COLO668 (cell line): ENCODE measurements at regions not wholly inside any gene's neighbourhood (a gene's known extent, or its start where the extent isn't known, plus 50 kb on each side); places are given as distances from the start of the nearest gene placed in this dataset.
"Not testable (repeated sequence)": the region's sequence is repeated elsewhere in the genome, so short reads cannot be mapped to it uniquely, and the experiment has no call there.

Experiments
- DNase-seq: peaks from one replicate; lab custom pipeline; 2025; ENCODE audit not compliant: unreplicated experiment; lab: John Stamatoyannopoulos, UW

DNA sequence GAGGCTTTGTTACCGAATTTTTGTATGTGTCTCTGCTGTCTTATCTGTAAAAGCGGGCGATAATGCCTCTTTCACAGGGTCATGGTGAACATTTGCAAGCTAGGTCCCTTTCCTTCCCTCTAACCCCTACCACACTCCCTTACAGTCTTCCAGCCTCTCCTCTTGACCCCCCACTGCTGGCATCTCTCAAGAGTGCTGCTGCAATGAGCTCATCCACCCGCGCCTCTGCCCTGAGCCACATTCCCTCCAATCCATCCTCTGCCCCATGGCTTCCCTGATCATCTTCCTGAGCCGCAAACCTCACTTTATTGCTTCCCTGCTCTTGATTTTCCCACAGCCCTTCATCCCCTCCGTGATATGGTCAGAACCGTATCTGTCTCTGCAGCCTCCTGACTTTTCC, 343.6 kb downstream of the BCL11B start:
- DNase-seq = no peak

DNA sequence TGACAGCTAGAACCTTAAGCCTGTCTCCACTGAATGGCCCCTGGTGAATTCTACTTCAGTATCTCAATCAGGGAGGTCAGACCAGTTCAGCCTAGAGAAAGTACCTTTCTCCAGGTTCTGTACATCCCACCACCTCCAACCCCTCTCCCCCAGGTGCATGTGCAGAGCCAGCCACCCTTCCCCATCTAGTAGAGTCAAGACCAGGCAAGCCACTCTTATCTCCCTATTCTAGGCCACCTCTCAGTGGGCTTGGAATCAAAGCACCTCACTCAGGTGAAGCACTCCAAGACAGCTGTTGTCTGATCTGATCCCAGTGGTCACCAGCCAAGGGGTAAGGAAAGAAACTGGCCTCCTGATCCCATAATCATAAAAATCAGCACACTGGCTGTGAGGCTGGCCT, 340.9 kb downstream of the BCL11B start:
- no peak for DNase-seq

DNA sequence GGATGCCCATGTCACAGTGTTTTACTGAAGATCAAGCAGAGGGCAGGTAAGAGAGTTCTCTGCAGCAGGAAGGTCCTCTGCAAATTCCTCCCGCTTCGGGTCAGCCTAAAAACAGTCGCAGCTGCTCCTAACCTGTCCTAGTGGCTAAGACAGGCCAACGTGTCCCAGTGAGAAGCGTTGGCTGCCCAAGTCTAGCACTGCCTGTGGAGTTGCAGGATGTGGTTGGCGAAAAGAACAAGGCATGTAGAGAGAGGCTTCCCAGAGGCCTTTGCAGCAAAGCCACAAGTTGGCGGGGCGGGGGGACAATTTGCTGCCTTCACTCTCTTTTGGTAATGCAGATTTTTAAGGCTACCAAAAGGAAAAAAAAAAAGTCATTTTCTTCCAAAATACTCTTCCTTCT, 340.1 kb downstream of the BCL11B start:
- DNase-seq = no peak

DNA sequence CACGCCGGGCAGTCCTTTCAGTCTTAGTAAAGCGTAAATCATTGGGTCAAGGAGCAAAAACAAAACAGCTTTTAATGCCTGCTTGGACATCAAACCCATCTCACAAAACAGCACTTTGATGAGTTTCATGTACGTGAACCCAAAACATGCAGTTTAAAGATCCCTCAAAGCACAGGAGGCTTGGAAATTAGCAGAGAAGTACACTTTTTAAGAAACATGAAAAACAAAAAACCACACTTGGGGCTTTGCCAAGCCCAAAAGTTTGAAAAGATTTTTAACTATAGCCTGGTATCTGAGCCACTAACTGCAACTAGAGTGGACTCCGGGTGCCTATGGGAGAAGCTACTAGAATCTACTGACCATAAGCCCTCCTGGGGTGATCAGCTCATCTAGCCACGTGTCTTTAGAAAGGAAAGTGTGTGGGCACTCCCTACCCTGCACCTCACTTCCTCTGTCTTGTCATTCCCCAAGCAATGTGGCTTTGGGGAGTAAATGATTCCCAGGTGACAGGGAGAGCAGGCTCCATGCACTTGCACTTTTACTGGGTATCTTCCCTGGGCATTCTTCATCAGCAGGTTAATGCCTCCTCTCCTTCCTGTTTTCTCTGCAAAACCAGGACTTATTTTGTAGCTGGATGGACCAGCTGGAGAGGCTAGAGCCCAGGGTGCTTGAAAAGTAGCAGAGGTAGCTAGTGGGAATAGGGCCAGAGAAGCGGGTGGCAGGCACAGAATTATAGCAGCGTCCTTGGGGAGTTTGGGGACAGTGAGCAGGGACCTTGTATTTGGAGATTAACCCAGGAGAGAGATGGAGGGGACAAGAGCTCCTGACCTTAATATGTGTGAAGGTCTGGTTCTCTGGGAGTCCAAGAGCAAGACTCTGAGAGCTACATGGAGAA, 339.3 kb downstream of the BCL11B start:
- DNase-seq = no peak

DNA sequence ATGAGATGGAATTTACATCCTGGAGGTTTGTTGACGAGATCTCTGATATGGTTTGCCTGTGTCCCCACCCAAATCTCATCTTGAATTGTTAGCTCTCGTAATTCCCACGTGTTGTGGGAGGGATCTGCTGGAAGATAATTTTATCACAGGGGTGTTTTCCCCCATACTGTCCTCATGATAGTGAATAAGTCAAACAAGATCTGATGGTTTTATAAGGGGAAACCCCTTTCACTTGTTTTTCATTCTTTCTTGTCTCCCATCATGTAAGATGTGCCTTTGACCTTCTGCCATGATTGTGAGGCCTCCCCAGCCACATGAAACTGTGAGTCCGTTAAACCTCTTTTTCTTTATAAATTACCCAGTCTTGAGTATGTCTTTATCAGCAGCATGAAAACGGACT, 337.4 kb downstream of the BCL11B start:
- not testable (repeated sequence) for DNase-seq

DNA sequence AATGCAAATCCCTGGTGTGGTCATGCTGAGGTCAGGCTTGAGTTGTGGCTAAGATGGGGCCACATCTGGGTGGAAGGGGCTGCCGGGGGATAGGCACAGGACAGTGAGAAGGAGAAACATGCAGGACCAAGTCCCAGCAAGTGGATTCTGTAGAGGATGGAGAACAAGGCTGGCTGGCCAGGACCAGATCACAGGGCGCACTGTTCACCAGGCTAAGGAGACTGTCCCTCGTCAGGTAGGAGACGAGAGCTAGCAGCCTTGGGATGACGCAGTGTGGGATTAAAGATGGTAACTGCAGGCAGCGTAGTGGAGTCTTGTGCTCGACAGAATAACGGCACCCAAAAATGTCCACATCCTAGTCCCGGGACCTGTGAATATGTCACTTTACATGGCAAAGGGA, 336.1 kb downstream of the BCL11B start:
- DNase-seq = no peak

DNA sequence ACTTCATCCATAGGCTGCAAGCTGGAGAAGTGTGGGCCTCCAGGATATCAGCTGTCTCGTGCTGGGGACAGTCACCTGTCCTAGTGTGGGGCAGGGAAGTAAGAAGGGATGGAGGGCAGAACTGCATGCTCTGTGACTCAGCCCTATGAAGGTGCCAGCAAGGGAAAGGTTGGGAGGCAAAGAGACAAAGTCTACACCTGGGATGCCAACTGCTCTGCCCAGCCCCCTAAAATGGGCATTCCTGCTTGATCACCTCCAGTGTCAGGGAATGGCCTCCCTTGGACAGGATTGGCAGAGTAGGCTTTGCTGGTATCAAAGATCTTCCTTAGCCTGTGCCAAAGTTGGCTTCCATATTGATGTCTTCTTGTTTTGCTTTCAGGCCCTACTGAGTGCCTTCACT, 335.0 kb downstream of the BCL11B start:
- DNase-seq = no peak

DNA sequence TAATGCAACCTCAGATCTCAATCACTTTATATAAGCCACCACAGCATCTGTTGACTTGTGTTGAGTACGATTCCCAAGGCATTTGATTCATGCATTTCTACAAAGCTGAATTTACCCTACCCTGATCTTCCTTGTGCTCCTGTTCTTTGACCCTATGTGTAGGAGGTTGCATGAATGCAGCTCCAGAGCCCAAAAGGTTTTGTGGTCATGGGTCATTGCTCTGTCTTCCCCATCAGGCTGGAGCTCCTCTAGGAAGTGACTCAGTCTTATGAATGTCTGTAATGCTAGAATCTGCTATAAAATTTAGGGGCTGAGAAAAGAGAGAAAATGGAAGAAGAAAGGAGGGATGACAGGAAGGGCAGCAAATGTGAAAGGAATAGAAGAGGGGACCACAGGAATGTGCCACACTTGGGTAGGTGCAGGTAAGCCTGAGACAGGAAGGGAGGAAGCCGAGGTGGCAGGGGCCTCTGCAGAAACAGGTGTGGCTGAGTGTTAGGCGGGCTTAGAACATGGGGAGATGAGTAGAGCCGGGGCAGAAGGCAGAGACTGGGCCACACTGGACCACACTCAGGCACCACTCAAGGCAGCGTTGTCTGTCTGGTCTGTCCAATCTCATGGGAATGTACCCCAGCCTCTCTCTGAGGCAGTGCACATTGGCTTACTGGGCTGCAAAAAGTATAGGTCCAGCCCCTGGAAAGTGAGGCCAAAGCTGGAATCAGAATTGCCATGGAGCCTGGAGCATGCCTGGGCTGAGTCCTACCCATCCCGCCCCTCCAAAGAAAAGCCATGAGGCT, 334.1 kb downstream of the BCL11B start:
- no peak for DNase-seq

DNA sequence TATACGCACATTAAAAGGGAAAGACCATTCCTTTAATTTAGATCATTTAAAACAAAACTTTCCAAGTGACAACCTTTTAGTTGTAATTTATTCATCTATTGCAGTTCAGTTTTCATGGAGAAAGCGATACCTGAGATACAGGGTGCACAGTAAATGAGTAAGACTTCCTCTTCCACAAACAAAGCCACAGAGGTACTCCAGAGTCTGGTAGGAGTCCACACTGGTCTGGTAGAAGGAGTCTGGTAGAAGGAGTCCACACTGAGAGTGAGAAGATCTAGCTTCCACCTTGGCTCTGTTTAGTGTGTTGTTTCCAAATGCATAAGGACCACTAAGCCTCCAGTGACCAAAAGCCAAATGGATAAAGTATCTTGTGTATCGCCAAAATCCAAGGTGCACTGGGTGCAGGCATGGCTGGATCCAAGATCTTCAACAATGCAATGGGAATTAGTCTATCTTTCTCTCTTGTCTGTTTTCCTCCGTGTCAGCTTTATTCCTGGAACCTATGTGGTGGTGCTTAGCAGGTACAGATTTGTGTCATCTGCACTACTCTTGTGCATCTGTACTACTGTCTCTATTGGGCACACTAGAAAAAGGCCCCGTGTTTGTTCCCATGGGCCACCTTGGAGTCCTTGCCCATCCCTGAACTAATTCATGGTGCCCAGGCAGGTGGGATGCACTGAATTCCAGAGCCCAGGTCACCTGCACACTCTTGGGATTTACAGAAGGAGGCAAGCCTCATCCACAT, 331.1 kb downstream of the BCL11B start:
- no peak for DNase-seq

DNA sequence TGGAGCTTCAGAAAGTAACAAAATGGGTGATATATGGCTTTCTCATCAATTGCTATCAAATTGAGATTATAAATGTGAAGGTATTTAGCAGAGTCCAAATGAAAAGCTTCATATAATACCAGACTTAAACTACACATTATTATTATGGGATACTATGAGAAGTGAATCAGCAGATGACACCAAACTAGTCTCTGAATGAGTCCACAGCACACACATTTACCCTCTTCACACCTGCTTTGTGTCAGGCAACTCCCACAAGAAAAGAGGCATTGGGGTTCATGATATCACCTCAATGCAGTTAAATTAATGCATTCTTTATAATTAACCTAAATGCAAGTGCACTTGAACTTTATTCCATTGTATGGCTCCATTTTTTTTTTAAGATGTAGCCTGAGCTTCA, 330.5 kb downstream of the BCL11B start:
- DNase-seq = no peak

DNA sequence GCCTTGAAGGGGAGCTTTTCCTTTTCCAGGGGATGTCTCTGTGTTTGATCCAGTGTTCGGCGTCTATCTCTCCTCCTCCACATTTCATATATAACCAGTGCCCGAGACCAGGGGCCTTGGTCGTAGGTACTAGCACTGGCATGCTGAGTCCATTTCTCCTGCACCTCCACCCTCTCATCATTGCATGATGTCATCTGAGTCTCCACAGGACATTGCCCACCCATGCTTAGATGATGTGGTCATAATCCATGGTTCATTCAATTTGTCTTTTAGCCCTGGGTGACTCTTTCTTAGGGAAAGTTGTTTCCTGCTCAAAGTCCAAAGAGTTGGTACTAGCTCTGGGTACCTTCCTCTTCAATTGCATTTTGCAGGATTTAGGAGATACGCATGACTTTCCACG, 328.1 kb downstream of the BCL11B start:
- no peak for DNase-seq

DNA sequence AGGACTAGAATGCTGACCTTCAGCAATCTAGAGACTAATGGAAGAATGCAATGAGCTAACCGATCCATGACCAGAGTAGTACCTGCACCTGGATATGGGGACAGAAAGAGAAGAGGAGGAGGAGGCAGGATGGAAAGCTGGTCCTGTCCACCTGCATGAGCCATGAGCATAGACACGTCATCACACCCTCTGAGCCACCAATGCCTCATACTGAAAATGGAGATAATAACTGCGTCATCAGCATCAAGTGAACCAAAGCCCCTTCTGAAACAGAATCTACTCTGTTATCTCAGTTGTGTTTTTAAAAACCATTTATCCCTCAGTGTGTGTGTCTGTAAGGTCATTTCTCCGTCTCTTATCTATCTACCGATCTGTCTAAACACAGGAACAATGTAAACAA, 327.0 kb downstream of the BCL11B start:
- DNase-seq = no peak

DNA sequence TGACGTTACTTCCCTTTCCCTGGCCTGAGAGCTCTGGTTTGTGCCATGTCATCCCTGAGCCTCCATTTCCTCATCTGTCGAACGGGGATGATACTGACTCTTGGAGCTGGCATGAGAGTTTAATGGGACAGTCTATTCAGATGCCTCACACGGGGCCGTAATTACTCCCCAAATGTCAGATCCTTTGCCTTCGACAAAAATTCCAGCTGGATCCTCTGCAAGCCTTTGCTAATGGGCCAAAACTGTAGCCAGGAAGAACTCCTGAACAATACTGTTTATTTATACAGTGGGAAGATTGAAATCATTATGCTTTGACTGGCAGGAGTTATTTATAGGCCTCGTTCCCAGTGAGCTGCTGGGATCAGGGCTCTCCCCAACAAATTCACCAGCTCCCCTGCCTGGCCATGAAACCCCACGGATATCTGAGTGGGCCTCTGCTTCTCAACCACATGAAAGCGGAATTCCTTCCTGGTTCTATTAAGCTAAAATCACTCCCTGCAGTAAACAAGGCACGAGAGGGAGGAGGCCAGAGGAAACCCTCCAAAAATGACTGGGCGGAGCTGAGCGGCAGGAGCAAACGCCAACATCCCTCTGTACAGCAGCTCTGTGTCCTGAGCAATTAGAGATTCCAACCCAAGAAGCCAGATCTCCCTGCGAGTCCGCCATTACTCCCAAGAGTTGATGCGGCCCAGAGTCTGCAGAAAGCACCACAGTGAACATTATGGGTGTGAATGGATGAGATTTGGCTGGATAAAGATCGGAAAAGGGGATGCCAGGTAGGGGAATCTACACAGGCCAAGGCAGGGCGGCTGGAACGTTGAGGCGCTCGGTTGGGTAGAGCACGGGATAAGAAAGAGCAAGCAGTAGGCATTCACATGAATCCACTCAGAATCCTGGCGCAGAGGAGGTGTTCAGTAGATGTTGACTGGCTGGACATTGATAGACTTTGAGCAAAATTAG, 326.1 kb downstream of the BCL11B start:
- DNase-seq = no peak

DNA sequence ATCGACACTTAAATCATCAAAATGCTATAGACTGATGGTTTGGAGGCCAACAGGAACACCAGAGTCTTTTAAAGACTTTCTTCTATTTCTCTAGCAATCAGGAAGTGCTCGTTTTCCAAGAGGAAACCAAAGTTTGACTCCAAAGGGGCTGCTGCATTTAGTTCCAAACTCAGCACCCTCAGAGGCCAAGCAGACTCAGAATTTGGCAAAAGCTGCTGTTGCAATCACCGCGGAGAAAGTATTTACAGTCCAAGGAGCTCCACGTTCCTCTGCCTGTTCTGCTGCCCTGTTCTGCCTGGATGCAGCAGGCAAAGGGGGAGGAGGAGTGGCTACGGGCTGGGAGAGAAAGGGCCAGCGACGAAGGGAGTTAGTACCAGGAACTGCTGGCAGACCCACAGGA, 325.1 kb downstream of the BCL11B start:
- no peak for DNase-seq

DNA sequence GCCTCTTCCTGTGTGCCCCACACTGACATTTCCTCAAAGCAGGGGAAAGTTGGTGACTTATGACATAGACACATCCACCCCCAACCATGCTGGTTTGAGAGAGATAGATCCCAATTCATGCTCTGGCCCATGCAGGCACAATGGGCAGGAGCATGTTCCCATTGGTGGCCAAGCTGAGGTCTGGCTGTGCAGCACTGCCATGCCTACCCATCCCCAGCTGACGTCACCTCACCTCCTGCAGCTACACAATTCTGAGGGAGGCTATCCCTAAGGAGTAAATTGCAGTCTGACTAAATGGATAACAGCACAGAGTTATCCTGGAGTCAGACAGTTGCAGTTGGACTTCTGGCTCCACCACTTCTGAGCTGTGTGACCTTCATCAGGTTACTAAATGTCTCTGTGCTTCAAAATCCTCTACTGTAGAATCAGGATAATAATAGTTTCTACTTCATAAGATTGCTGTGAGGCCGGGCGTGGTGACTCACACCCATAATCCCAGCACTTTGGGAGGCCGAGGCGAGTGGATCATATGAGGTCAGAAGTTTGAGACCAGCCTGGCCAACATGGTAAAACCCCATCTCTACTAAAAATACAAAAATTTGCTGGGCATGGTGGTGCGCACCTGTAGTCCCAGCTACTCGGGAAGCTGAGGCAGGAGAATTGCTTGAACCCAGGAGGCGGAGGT, 323.9 kb downstream of the BCL11B start:
- no peak for DNase-seq

DNA sequence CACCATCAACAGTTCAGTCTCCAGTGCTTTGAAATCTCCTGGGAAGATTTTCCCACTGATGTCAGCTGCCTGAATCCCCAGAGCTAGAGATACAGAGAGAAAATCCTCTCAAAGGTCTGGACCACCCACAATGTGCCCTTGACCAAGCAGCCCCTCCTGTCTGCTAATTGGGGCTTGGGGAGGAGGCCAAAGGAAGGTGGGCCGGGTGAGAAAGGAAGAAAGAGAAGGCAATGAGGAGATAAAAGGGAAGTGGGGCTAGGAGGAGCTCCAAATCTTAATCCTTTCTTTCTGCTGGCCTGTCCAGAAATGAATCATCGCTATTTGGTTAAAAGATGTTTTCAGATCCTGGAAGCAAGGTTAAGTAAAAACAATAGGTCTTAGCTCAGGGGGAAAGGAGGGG, 322.9 kb downstream of the BCL11B start:
- no peak for DNase-seq

DNA sequence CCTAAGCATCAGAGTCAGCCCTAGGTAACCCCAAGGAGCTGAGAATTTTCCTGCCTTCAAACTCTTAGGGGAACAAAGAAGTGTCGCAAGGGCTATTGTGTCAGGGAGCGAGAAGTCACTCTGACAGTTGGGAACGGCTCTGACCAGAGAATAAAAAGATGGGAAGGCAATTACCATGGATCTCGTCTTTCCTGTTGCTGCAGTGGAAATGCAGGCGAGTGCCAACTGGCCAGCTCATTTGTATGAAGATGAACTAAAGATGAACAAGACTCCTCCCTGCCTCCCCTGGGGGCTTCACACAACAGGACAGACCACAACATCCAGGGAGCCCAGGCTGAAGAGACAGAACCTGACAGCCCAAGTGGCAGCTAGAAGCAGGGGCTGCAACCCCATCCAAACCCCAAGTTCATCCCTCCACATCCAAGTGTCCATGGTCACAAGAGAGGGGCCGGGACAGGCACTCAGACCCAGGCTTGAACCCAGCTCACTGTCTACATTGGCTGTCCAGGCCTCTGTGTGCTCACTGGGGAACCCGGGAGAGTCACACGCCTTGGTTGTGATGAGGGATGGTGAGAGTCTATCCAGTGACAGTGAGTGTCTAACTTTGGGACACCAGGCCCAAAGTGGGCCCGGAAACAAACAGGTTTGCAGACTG, 322.4 kb downstream of the BCL11B start:
- DNase-seq = no peak

DNA sequence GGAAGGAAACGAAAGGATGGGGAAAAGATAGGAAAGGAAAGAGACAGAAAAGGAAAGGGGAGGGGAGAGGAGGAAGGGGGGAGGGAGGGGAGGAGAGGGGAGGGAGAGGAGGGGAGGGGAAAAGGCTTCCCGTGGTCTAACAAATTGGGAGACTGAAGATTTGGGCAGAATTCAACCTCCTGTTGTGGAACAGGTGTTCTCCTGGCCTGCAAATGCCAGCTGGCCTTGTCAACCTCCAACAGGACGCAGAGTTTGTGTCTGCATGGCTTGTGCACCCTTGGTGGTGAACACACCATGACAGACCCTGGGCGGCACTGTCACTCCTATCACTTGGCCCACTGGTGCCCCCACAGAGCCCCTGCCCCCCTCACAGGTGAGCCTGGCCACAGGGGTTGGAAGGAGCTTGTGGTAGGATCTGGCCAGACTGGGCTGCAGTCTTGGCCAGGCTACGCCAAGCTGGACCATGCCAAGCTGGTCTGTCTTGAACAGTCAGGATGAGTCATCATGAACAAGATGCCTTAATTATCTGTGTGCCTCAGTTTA, 321.6 kb downstream of the BCL11B start:
- no peak for DNase-seq

DNA sequence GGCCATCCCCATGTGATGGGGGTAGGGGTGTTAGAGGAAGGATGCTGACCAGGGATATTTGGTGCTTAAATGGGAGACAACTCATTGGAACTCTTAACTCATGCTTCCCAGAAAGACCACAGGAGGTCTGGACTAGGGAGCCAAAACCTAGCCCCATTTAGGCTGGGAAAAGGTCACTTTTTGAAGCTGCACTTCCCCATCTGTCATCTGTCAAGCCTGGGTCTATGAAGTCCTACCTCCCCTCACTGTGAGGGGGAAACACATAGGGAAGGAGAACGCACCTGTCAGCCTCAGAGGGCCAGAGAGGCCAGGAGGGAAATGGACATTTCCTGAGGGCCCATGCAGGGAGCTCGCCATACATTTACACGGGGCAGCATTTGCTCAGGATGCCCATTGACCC, 321.0 kb downstream of the BCL11B start:
- DNase-seq = no peak
